GM10248 (cell line): ENCODE measurements at regions not wholly inside any gene's neighbourhood (a gene's known extent, or its start where the extent isn't known, plus 50 kb on each side); places are given as distances from the start of the nearest gene placed in this dataset.

Source experiments
- CTCF ChIA-PET: fragments of 300-600 bp; sonication (Branson Sonifier 250); formaldehyde crosslinking; extraction: SDS; loops from one replicate; lab custom pipeline; 2021; ENCODE audit warnings: antibody characterized with exemption; lab: Yijun Ruan, JAX
- POLR2A ChIA-PET: fragments of 350-650 bp; sonication (Branson Sonifier 250); formaldehyde crosslinking; extraction: SDS; loops from one replicate; lab custom pipeline; 2020; ENCODE audit warnings: antibody characterized with exemption; lab: Yijun Ruan, JAX
- DNase-seq: peaks from one replicate; pipeline ENCODE4 v3.0.0; 2012; ENCODE audit errors: extremely low spot score
- TF ChIP-seq, protein P1 (sequence below): IDR thresholded peaks from 2 replicates; pipeline ENCODE4 v1.5.1; 2012; ENCODE audit warnings: mild to moderate bottlenecking, low read depth; ENCODE audit errors: extremely low read depth, missing control alignments, control extremely low read depth

DNA sequence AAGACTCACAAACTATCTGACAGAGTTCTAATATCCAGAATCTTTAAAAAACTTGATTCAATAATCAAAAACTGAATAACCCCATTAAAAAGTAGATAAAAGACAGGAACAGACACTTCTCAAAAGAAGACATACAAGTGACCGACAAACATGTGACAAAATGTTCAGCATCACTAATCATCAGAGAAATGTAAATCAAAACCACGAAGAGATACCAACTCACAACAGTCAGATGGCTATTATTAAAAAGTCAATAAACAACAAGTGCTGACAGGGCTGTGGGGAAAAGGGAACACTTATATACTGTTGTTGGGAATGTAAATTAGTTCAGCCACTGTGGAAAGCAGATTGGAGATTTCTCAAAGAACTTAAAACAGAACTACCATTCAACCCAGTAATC is 138.1 kb upstream of the RASGEF1B start:
- TF ChIP-seq, protein P1, sequence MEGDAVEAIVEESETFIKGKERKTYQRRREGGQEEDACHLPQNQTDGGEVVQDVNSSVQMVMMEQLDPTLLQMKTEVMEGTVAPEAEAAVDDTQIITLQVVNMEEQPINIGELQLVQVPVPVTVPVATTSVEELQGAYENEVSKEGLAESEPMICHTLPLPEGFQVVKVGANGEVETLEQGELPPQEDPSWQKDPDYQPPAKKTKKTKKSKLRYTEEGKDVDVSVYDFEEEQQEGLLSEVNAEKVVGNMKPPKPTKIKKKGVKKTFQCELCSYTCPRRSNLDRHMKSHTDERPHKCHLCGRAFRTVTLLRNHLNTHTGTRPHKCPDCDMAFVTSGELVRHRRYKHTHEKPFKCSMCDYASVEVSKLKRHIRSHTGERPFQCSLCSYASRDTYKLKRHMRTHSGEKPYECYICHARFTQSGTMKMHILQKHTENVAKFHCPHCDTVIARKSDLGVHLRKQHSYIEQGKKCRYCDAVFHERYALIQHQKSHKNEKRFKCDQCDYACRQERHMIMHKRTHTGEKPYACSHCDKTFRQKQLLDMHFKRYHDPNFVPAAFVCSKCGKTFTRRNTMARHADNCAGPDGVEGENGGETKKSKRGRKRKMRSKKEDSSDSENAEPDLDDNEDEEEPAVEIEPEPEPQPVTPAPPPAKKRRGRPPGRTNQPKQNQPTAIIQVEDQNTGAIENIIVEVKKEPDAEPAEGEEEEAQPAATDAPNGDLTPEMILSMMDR, result no peak
- DNase-seq, result no peak
- POLR2A ChIA-PET, result no interaction called here
- CTCF ChIA-PET, result no interaction called here

DNA sequence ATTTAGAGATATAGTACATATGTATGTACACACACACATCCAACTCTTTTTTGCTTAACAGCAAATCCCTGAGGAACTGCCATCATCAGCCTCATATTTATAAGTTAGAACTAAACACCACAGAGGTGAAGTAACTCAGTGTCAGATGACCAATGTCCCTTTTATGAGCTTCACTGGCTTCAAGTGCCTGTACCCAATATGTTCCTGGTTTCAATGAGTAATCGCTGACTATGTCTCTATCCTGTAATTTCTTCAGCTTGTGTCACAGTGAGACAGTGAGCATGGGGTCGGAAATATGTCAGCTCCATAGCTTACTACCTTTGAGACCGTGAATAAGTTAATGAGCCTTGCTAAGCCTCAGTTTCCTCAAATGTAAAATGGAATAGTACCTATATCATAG is 136.2 kb upstream of the RASGEF1B start:
- TF ChIP-seq, protein P1, result no peak
- ChIA-PET CTCF (no interaction called here), POLR2A (no interaction called here)
- DNase-seq, result no peak

DNA sequence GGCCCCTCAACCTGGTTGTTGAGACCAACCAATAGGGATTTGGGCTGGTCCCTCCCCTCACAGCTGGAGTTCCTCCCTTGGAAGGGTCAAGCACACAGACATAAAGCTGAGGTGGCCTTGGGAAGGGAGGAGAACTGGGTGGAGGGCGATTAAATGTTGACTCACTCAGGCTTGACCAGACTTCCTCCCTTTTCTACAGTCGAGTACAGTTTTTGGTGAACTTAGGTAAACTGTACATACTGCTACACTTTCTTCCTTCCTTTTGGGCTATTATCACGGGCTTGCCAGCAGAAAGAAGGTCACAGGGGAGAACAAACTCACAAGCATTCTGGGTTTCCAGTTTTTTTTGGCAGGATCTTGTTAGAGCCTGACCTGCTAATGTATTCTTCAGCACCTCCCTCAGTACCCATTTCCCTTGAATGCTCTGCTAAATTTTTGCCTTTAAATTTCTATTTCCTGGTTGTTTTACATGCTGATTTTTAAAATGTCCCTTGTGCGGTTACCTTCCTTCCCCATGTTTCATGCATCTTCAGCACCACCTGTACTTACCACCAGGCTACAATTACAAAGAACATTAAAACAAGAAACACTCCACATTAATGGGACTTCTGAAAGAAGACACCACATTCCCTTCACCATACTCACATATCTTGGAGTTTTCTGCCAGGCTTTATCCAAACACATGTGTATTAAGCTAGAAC is 135.2 kb upstream of the RASGEF1B start:
- ChIA-PET CTCF (interaction anchor here (1.2 kb wide), 1 partner anchor 14 kb away, joined by 3 read pairs; no protein-coding TSS in a partner anchor), POLR2A (no interaction called here)
- TF ChIP-seq, protein P1, result no peak
- no peak for DNase-seq

DNA sequence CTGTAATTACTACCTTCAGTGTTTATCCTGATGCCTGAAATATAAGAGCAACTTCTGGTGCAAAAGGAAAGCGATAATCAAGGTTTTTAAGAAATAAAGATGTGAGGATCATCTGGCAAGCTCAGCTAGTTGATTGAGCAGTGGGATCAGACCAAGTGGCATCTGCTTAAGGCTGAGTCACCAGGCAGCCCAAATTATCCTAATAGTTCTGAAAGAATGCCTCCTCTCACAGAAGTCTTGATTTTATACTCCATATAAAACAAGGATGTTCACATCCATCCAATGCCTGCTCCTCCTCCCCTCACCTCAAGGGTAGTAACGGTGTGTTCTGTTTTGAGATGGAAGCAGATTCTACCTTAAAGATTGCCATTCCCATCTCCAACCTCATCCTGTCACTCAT is 134.5 kb upstream of the RASGEF1B start:
- DNase-seq, result no peak
- TF ChIP-seq, protein P1, result no peak
- CTCF ChIA-PET, result interaction anchor here (1.2 kb wide), 1 partner anchor 14 kb away, joined by 3 read pairs; no protein-coding TSS in a partner anchor
- POLR2A ChIA-PET, result no interaction called here

DNA sequence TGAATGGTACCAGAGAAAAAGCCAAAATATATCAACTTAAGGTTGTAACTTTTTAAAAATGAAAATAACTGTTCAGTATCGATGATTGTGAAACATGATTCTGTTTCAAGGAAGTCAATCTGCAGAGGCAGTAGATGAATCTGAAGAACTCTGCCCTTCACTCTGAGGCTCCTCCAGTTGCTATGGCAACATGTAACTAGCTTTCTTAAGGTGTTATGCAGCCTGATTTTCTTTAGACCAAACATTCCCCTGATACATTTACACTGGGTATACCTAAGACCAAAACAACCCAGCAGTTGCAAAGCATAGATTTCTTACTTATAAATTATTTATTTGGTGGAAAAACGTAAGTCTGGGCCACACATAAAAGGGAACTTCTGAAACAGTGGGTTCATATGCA is 133.6 kb upstream of the RASGEF1B start:
- ChIA-PET POLR2A (no interaction called here), CTCF (no interaction called here)
- TF ChIP-seq, protein P1, result no peak
- no peak for DNase-seq

DNA sequence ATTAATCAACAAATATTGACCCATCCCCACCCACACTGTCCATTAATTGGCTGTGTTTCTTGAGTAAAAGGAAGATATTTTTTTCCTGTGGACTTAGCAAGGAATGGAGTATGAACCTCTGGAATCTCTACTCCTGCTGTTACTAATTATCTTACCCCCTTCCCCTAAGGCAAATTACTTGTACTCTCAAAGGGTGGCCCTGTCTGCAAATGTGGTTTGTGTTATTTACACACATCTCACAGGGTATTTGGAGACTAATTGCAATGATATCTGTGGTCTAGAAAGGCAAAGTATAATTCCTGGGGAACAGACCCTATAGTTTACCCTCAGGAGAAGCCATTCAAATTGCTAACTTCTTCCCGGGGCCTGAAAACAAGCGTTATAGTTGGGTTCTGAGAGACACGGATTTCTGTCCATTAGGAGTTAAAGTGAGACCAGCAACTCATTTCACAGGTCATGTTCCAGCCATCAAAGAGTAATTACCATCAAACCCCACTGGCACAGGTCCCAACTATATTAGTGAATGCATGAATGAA is 133.0 kb upstream of the RASGEF1B start:
- TF ChIP-seq, protein P1, result no peak
- ChIA-PET POLR2A (no interaction called here), CTCF (no interaction called here)
- no peak for DNase-seq
